Astrocyte (in vitro differentiated cells and primary cell): ENCODE measurements at regions not wholly inside any gene's neighbourhood (a gene's known extent, or its start where the extent isn't known, plus 50 kb on each side); places are given as distances from the start of the nearest gene placed in this dataset.

Experiments used
- DNase-seq: peaks from one replicate; pipeline ENCODE4 v3.0.0-alpha.2; 2010; ENCODE audit warnings: low read depth
- FAIRE-seq: peaks from 2 replicates; lab custom pipeline; 2011; peaks lifted over from hg19 to GRCh38; lab: Jason Lieb, UNC
- H2AFZ ChIP-seq: 2 replicates; pipeline ENCODE4 v1.6.0; 2012; ENCODE audit warnings: low read depth, low read length, inconsistent platforms
- H3K27ac ChIP-seq: 2 replicates; pipeline ENCODE4 v1.5.1; 2011; ENCODE audit warnings: low read depth, low read length, inconsistent platforms
- H3K27me3 ChIP-seq: 2 replicates; pipeline ENCODE4 v1.6.0; 2011; ENCODE audit warnings: low read length, inconsistent platforms; ENCODE audit not compliant: insufficient read depth
- H3K36me3 ChIP-seq: 2 replicates; pipeline ENCODE4 v1.5.1; 2011; ENCODE audit warnings: low read length, inconsistent platforms; ENCODE audit not compliant: insufficient read depth
- H3K4me1 ChIP-seq: 2 replicates; pipeline ENCODE4 v1.5.1; 2011; ENCODE audit warnings: low read length, inconsistent platforms; ENCODE audit not compliant: insufficient read depth
- H3K4me2 ChIP-seq: 2 replicates; pipeline ENCODE4 v1.6.0; 2012; ENCODE audit warnings: low read length, inconsistent platforms
- H3K4me3 ChIP-seq: 2 replicates; pipeline ENCODE4 v1.5.1; 2011; ENCODE audit warnings: low read depth, mild to moderate bottlenecking, low read length, inconsistent platforms; ENCODE audit not compliant: insufficient read depth
- H3K79me2 ChIP-seq: 2 replicates; pipeline ENCODE4 v1.6.0; 2012; ENCODE audit warnings: mild to moderate bottlenecking, low read length, inconsistent platforms; ENCODE audit not compliant: insufficient read depth
- H3K9ac ChIP-seq: 2 replicates; pipeline ENCODE4 v1.6.0; 2012; ENCODE audit warnings: mild to moderate bottlenecking, low read length, inconsistent platforms
- H3K9me3 ChIP-seq: 2 replicates; pipeline ENCODE4 v1.5.1; 2012; ENCODE audit warnings: low read depth, mild to moderate bottlenecking, low read length, inconsistent platforms; ENCODE audit not compliant: insufficient read depth
- H4K20me1 ChIP-seq: 2 replicates; pipeline ENCODE4 v1.6.0; 2012; ENCODE audit warnings: low read length, inconsistent platforms; ENCODE audit not compliant: insufficient read depth
- H3K27ac Mint-ChIP-seq: one replicate; pipeline ENCODE4 v1.8.0; 2021; ENCODE audit warnings: mild to moderate bottlenecking, mixed read lengths; ENCODE audit not compliant: unreplicated experiment
- H3K27me3 Mint-ChIP-seq: one replicate; pipeline ENCODE4 v1.8.0; 2021; ENCODE audit warnings: low read depth, mixed read lengths; ENCODE audit not compliant: unreplicated experiment
- H3K36me3 Mint-ChIP-seq: one replicate; pipeline ENCODE4 v1.8.0; 2021; ENCODE audit warnings: low read depth, mixed read lengths; ENCODE audit not compliant: unreplicated experiment
- H3K4me1 Mint-ChIP-seq: one replicate; pipeline ENCODE4 v1.8.0; 2021; ENCODE audit warnings: low read depth, mixed read lengths; ENCODE audit not compliant: unreplicated experiment
- H3K4me3 Mint-ChIP-seq: one replicate; pipeline ENCODE4 v1.8.0; 2021; ENCODE audit warnings: mild to moderate bottlenecking, moderate library complexity, mixed read lengths; ENCODE audit not compliant: unreplicated experiment
- H3K9me3 Mint-ChIP-seq: one replicate; pipeline ENCODE4 v1.8.0; 2021; ENCODE audit warnings: mild to moderate bottlenecking, mixed read lengths; ENCODE audit not compliant: unreplicated experiment
- CTCF ChIP-seq: IDR thresholded peaks from 2 replicates; pipeline ENCODE4 v1.5.1; 2011; ENCODE audit warnings: low read depth, mild to moderate bottlenecking, inconsistent platforms, low read length, moderate library complexity; ENCODE audit not compliant: insufficient read depth
- EZH2 ChIP-seq: IDR thresholded peaks from 2 replicates; pipeline ENCODE4 v1.6.1; 2012; ENCODE audit warnings: mild to moderate bottlenecking, low read length, inconsistent platforms; ENCODE audit not compliant: insufficient read depth

DNA sequence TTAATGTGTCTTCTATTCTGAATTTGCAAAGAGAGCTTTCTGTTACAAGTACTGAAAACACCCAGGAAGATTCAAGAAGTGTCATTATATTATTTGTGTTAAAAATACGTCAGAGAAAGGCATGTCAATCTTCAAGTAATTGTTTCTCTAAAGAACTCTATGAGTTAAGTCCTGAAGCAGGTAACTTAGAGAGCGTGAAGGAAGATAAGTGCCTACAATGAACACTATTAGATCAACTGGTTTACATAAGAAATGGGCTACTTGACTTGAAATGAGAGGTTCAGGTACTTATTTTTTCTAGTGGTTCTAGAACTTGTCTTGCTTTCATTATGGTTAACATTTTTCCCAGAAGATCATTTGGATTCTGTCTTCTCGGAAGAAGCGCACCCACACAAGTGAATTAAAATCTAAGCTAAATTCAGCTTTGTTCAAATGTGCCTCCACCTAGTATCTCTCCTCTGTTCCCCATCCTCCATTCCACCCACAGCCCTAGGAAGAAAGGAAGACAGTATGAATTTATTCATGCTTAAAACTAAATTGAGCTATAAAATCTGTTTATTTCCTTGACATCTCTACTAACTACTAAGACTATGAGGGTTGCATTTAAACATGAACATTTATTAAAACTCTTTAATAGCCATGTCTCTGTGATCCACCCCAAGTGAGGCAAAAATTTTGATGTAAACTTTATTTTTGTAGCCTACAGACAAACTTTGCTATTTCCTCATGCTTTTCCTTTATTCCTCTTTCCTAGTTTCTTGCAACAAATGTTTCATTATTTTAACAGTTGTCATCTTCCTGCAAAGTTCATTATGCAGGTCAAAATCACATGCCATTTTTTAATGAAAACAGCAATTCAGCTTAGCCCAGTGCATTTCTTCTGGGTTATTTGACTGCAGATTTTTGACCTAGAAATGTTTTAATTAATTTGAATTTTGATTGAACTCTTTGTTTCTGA lies 206.8 kb downstream of the KCNJ2 start:
- no peaks in the 10 kb centered on the region for H4K20me1 ChIP-seq
- no peak overlapping the region for H3K27ac ChIP-seq
- Mint-ChIP-seq H3K4me1 (no peaks in the 10 kb centered on the region), H3K9me3 (no peaks in the 10 kb centered on the region), H3K4me3 (no peak overlapping the region), H3K27me3 (no peaks in the 10 kb centered on the region), H3K27ac (no peak overlapping the region), H3K36me3 (no peaks in the 10 kb centered on the region)
- TF ChIP-seq CTCF (no peak), EZH2 (no peak)
- no peaks in the 10 kb centered on the region for H3K4me1 ChIP-seq
- no peak for DNase-seq
- H3K36me3 ChIP-seq = no peaks in the 10 kb centered on the region
- H3K9ac ChIP-seq = no peak overlapping the region
- H3K27me3 ChIP-seq = no peaks in the 10 kb centered on the region
- H3K9me3 ChIP-seq = no peaks in the 10 kb centered on the region
- no peak for FAIRE-seq
- H3K4me3 ChIP-seq = no peak overlapping the region
- no peaks in the 10 kb centered on the region for H3K79me2 ChIP-seq
- no peak overlapping the region for H2AFZ ChIP-seq
- H3K4me2 ChIP-seq = no peak overlapping the region

DNA sequence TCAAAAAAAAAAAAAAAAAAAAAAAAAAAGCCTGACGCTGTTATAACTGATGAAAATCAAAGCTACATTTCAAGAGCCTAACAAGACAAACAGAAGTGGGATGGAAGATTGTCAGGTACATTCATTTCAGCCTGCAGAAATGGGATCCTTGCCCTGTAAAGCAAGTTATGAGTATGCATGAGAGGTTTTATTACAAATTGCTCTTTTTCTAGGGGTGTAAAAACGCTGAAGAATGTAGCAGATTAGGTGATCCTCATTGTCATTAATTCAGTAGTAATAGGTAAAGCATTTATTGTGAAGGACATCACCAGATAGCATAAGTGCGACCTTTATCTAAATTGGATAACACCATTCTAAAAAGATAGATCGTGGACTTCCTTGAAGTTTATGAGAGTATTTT lies 208.3 kb downstream of the KCNJ2 start:
- H3K9me3 ChIP-seq = no peaks in the 10 kb centered on the region
- TF ChIP-seq EZH2 (no peak), CTCF (no peak)
- no peak overlapping the region for H3K4me3 ChIP-seq
- no peak overlapping the region for H2AFZ ChIP-seq
- no peaks in the 10 kb centered on the region for H3K79me2 ChIP-seq
- H3K36me3 ChIP-seq = no peaks in the 10 kb centered on the region
- FAIRE-seq = no peak
- Mint-ChIP-seq H3K27ac (no peak overlapping the region), H3K4me3 (no peak overlapping the region), H3K9me3 (no peaks in the 10 kb centered on the region), H3K4me1 (no peaks in the 10 kb centered on the region), H3K27me3 (no peaks in the 10 kb centered on the region), H3K36me3 (no peaks in the 10 kb centered on the region)
- H4K20me1 ChIP-seq = no peaks in the 10 kb centered on the region
- no peaks in the 10 kb centered on the region for H3K27me3 ChIP-seq
- no peak overlapping the region for H3K27ac ChIP-seq
- H3K9ac ChIP-seq = no peak overlapping the region
- DNase-seq = no peak
- no peak overlapping the region for H3K4me2 ChIP-seq
- no peaks in the 10 kb centered on the region for H3K4me1 ChIP-seq

DNA sequence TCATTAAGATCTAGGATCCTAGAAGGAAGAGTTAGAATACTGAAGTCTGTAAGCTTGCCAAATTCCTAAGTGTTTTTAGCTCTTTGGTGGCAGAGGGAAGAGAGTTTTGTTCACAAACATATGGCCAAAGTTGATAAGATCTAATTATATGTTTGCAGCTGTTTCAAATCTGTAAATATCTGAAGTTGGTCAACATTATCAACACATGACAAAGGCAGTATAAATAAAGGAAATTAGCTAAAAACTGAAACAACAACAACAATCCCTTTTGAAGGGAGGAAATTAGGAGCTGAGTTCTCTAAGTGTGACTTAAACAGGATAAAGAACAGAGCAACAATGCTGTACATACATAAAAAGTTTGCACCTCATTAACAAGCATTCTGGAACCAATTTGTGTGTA lies 208.7 kb downstream of the KCNJ2 start:
- FAIRE-seq (no peak), DNase-seq (no peak)
- TF ChIP-seq EZH2 (no peak), CTCF (no peak)
- no peaks in the 10 kb centered on the region for H3K9me3 Mint-ChIP-seq
- Histone ChIP-seq H2AFZ (no peak overlapping the region), H3K79me2 (no peaks in the 10 kb centered on the region), H3K27ac (no peak overlapping the region), H3K4me2 (no peak overlapping the region), H3K4me3 (no peak overlapping the region), H4K20me1 (no peaks in the 10 kb centered on the region), H3K27me3 (no peaks in the 10 kb centered on the region), H3K4me1 (no peaks in the 10 kb centered on the region), H3K36me3 (no peaks in the 10 kb centered on the region), H3K9ac (no peak overlapping the region), H3K9me3 (no peaks in the 10 kb centered on the region)
- H3K4me1 Mint-ChIP-seq = no peaks in the 10 kb centered on the region
- no peaks in the 10 kb centered on the region for H3K27me3 Mint-ChIP-seq
- no peaks in the 10 kb centered on the region for H3K36me3 Mint-ChIP-seq
- no peak overlapping the region for H3K4me3 Mint-ChIP-seq
- no peak overlapping the region for H3K27ac Mint-ChIP-seq
